ENCODE measurements at regions not wholly inside any gene's neighbourhood (a gene's known extent, or its start where the extent isn't known, plus 50 kb on each side); places are given as distances from the start of the nearest gene placed in this dataset.

DNA sequence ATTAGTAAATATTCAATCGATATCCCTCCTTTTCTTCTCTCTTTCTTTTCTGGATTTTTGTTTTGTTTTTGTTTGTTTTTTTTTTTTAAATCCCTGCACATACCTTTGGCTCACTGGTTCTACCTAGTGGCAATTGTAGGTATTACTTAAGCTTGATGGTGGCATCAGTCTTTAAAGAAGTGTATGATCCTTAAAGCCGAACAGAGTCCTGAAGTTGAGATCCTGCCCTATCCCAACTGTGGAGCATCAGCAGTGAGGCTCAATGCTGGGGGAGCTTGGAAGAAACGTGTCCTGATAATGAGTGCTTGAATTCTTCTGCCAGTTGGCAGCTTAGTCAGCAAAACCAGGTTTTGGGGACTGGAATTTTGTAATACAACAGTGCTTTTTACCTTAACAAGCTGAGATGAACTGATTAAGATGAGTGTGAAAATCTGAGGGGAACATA, 60.8 kb downstream of the FASLG start:
- H2BK15ac ChIP-seq (ENCODE audit: low read depth, low read length): no peak overlapping the region
- no peak overlapping the region for H3K14ac ChIP-seq (ENCODE audit: insufficient read depth, low read length)
- H4K20me1 ChIP-seq (ENCODE audit: control insufficient read depth, insufficient read depth, insufficient read length): no peaks in the 10 kb centered on the region
- no peaks in the 10 kb centered on the region for H3K79me1 ChIP-seq (ENCODE audit: insufficient read depth, low read depth, low read length, poor library complexity, severe bottlenecking)
- DNase-seq: no peak
- no peak overlapping the region for H2BK120ac ChIP-seq (ENCODE audit: low read depth, low read length, poor library complexity, severe bottlenecking)
- H3K4me1 ChIP-seq (ENCODE audit: insufficient read depth, low read length): no peaks in the 10 kb centered on the region
- H3K18ac ChIP-seq (ENCODE audit: insufficient read length, low read depth, low read length): no peak overlapping the region
- no peaks in the 10 kb centered on the region for H3K23me2 ChIP-seq (ENCODE audit: insufficient read length, low read depth, low read length, poor library complexity, severe bottlenecking)
- no peak overlapping the region for H3K4ac ChIP-seq (ENCODE audit: low read depth, low read length)
- no peak overlapping the region for H3K23ac ChIP-seq (ENCODE audit: insufficient read length, low read depth, low read length)
- peak overlapping the region; percentile 89 for H2AFZ ChIP-seq (ENCODE audit: low read length)
- H3K56ac ChIP-seq (ENCODE audit: insufficient read length, low read depth, low read length): no peak overlapping the region
- Mint-ChIP-seq H3K9me3 (no peaks in the 10 kb centered on the region), H3K36me3 (ENCODE audit: insufficient read depth in 1 of 3, low read depth in 3 of 3) (no peaks in the 10 kb centered on the region), H3K27ac (peak overlapping the region; percentile 0 to 72 (median 32); a peak in 3 of 7 replicates), H3K4me3 (no peak overlapping the region), H3K4me1 (peaks cover 16 to 23% of the 10 kb centered on the region in 2 experiments), H3K27me3 (ENCODE audit: low read depth) (no peaks in the 10 kb centered on the region)
- TF ChIP-seq, protein P1, sequence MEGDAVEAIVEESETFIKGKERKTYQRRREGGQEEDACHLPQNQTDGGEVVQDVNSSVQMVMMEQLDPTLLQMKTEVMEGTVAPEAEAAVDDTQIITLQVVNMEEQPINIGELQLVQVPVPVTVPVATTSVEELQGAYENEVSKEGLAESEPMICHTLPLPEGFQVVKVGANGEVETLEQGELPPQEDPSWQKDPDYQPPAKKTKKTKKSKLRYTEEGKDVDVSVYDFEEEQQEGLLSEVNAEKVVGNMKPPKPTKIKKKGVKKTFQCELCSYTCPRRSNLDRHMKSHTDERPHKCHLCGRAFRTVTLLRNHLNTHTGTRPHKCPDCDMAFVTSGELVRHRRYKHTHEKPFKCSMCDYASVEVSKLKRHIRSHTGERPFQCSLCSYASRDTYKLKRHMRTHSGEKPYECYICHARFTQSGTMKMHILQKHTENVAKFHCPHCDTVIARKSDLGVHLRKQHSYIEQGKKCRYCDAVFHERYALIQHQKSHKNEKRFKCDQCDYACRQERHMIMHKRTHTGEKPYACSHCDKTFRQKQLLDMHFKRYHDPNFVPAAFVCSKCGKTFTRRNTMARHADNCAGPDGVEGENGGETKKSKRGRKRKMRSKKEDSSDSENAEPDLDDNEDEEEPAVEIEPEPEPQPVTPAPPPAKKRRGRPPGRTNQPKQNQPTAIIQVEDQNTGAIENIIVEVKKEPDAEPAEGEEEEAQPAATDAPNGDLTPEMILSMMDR (conservative IDR thresholded peaks at IDR 0.05): peak; percentile 83
- H3K9ac ChIP-seq (ENCODE audit: extremely low read depth, insufficient read length, low read length): no peak overlapping the region
- no peaks in the 10 kb centered on the region for H3K9me3 ChIP-seq (ENCODE audit: control insufficient read depth, low read depth, low read length)
- H2BK20ac ChIP-seq (ENCODE audit: low read depth, low read length, poor library complexity, severe bottlenecking): no peak overlapping the region
- H3K79me2 ChIP-seq (ENCODE audit: insufficient read depth, low read length): no peaks in the 10 kb centered on the region
- no peak overlapping the region for H3T11ph ChIP-seq (ENCODE audit: low read length)
- H2BK5ac ChIP-seq (ENCODE audit: insufficient read length, low read length): no peak overlapping the region
- no CpG with 5 or more reads among the region's 3 CpGs for WGBS (ENCODE audit: extremely low coverage, insufficient read length, low lambda C conversion rate)
- no peaks in the 10 kb centered on the region for H3K27me3 ChIP-seq (ENCODE audit: insufficient read depth, low read length)
- H4K5ac ChIP-seq (ENCODE audit: insufficient read length, low read depth, low read length): no peak overlapping the region
- H2AK5ac ChIP-seq (ENCODE audit: insufficient read length, low read length): no peak overlapping the region
- no peak overlapping the region for H2BK12ac ChIP-seq (ENCODE audit: insufficient read length, low read depth, low read length)
- H4K8ac ChIP-seq (replicated peaks; ENCODE audit: insufficient read length, low read depth, low read length): no peak overlapping the region
- H4K91ac ChIP-seq (ENCODE audit: insufficient read length, low read depth, low read length): no peak overlapping the region
- no peak overlapping the region for H3K27ac ChIP-seq (ENCODE audit: insufficient read length, low read depth, low read length)
- no peak overlapping the region for H3K4me2 ChIP-seq (ENCODE audit: insufficient read depth, insufficient read length, low read length)

Data from H9 (cell line).